H1 (cell line): ENCODE measurements at regions not wholly inside any gene's neighbourhood (a gene's known extent, or its start where the extent isn't known, plus 50 kb on each side); places are given as distances from the start of the nearest gene placed in this dataset.

Source experiments
- CHD2 ChIP-seq: IDR thresholded peaks from 2 replicates; pipeline ENCODE4 v1.6.1; 2012; ENCODE audit warnings: low read length, improper control_type of control experiment
- CTCF ChIP-seq, 3 experiments: IDR thresholded peaks; 1 replicate in 2 of 3; 2 replicates in 1 of 3; pipeline versions ENCODE4 v1.5.1 to v1.6.1; 2011; ENCODE audit warnings: low read length in 3 of 3, mild to moderate bottlenecking in 3 of 3, inconsistent platforms in 2 of 3, low read depth in 1 of 3, moderate library complexity in 1 of 3; ENCODE audit not compliant: insufficient read depth in 1 of 3; ENCODE audit errors: control extremely low read depth in 1 of 3
- EZH2 ChIP-seq: fragments of 200-600 bp; sonication (generic); IDR thresholded peaks from 2 replicates; pipeline ENCODE4 v1.7.1; 2012; ENCODE audit warnings: low read depth, mild to moderate bottlenecking, moderate library complexity, low read length, inconsistent platforms; ENCODE audit not compliant: severe bottlenecking
- JUND ChIP-seq: IDR thresholded peaks from 2 replicates; pipeline ENCODE4 v1.6.1; 2011; ENCODE audit warnings: mild to moderate bottlenecking, improper control_type of control experiment, low read length
- POLR2A ChIP-seq, 2 experiments: IDR thresholded peaks; 1 replicate in 1 of 2; 2 replicates in 1 of 2; pipeline ENCODE4 v1.6.1; 2011; ENCODE audit warnings: low read depth in 2 of 2, low read length in 2 of 2, mild to moderate bottlenecking in 2 of 2; ENCODE audit errors: control extremely low read depth in 1 of 2
- POLR2AphosphoS5 ChIP-seq: IDR thresholded peaks from 2 replicates; pipeline ENCODE4 v1.6.1; 2011; ENCODE audit warnings: low read depth, low read length
- RAD21 ChIP-seq, 2 experiments: IDR thresholded peaks in 1 of 2; conservative IDR thresholded peaks in 1 of 2; 2 replicates each; pipeline ENCODE4 v1.6.1; 2011; ENCODE audit warnings: low read depth in 2 of 2, low read length in 2 of 2, improper control_type of control experiment in 1 of 2, inconsistent platforms in 1 of 2, mild to moderate bottlenecking in 1 of 2, moderate library complexity in 1 of 2
- TAF1 ChIP-seq: IDR thresholded peaks from 2 replicates; pipeline ENCODE4 v1.6.1; 2011; ENCODE audit warnings: mild to moderate bottlenecking, low read depth, low read length
- TAF7 ChIP-seq: optimal IDR thresholded peaks from 2 replicates; pipeline ENCODE3; 2011; ENCODE audit warnings: low read depth, mild to moderate bottlenecking, inconsistent platforms, low read length, moderate library complexity, borderline replicate concordance

GRCh38 chr9:118271331-118271730 lies 567.1 kb downstream of the TLR4 start:
- no peak for TF ChIP-seq TAF1
- TF ChIP-seq CHD2 = no peak
- no peak for TF ChIP-seq POLR2A (IDR thresholded peaks at IDR 0.05; ENCODE audit: control extremely low read depth in 1 of 2, low read depth in 2 of 2, low read length in 2 of 2)
- TF ChIP-seq TAF7 = no peak
- TF ChIP-seq RAD21 (IDR thresholded peaks at IDR 0.05 in 1 of 2, conservative IDR thresholded peaks at IDR 0.05 in 1 of 2; ENCODE audit: low read depth in 2 of 2, low read length in 2 of 2) = no peak
- no peak for TF ChIP-seq EZH2
- TF ChIP-seq CTCF (IDR thresholded peaks at IDR 0.05; ENCODE audit: control extremely low read depth in 1 of 3, insufficient read depth in 1 of 3, low read depth in 1 of 3, low read length in 3 of 3) = no peak
- TF ChIP-seq POLR2AphosphoS5 = no peak
- no peak for TF ChIP-seq JUND
